ENCODE measurements at regions not wholly inside any gene's neighbourhood (a gene's known extent, or its start where the extent isn't known, plus 50 kb on each side); places are given as distances from the start of the nearest gene placed in this dataset.

DNA sequence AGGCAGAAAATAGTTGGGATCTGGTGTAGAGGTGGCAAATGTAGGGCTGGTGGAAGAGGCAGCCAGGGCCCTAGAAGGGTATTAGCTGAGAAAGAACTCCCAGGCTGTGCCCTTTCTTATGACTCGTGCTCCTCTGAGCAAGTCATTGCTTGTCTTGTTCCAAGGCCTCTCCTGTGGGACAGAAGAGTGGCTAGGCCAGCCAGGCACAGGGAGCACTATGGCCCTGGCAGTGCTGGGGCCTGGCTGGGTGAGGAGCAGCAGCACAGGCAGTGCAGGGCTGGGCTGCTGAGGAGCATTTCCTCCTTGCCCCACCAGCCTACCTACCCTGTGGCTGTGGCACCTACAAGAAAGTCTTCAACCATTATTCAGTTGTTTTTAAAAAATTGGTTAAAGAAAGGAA lies 298.5 kb upstream of the NR3C2 start:
- Mint-ChIP-seq H3K4me3 (no peak overlapping the region), H3K9me3 (peaks cover 4% of the 10 kb centered on the region), H3K36me3 (no peaks in the 10 kb centered on the region), H3K27ac (no peak overlapping the region), H3K27me3 (ENCODE audit: low read depth) (no peaks in the 10 kb centered on the region), H3K4me1 (peaks cover 13% of the 10 kb centered on the region)
- no peak for TF ChIP-seq CTCF (IDR thresholded peaks at IDR 0.05; ENCODE audit: unreplicated experiment)
- no peak for DNase-seq (ENCODE audit: low spot score in 2 of 2, unreplicated experiment in 2 of 2)

GRCh38 chr4:148737061-148737770 lies 295.0 kb upstream of the NR3C2 start:
- no peaks in the 10 kb centered on the region for H3K27me3 Mint-ChIP-seq (ENCODE audit: low read depth)
- H3K27ac Mint-ChIP-seq: no peak overlapping the region
- H3K9me3 Mint-ChIP-seq: no peaks in the 10 kb centered on the region
- no peak for TF ChIP-seq CTCF (IDR thresholded peaks at IDR 0.05; ENCODE audit: unreplicated experiment)
- no peaks in the 10 kb centered on the region for H3K36me3 Mint-ChIP-seq
- no peak overlapping the region for H3K4me3 Mint-ChIP-seq
- H3K4me1 Mint-ChIP-seq: peaks cover 15% of the 10 kb centered on the region
- DNase-seq (ENCODE audit: low spot score in 2 of 2, unreplicated experiment in 2 of 2): no peak

GRCh38 chr4:148735432-148736155 lies 293.4 kb upstream of the NR3C2 start:
- no peaks in the 10 kb centered on the region for H3K9me3 Mint-ChIP-seq
- peaks cover 21% of the 10 kb centered on the region for H3K4me1 Mint-ChIP-seq
- no peak for DNase-seq (ENCODE audit: low spot score in 2 of 2, unreplicated experiment in 2 of 2)
- no peak for TF ChIP-seq CTCF (IDR thresholded peaks at IDR 0.05; ENCODE audit: unreplicated experiment)
- no peak overlapping the region for H3K27ac Mint-ChIP-seq
- no peak overlapping the region for H3K4me3 Mint-ChIP-seq
- no peaks in the 10 kb centered on the region for H3K27me3 Mint-ChIP-seq (ENCODE audit: low read depth)
- no peaks in the 10 kb centered on the region for H3K36me3 Mint-ChIP-seq

DNA sequence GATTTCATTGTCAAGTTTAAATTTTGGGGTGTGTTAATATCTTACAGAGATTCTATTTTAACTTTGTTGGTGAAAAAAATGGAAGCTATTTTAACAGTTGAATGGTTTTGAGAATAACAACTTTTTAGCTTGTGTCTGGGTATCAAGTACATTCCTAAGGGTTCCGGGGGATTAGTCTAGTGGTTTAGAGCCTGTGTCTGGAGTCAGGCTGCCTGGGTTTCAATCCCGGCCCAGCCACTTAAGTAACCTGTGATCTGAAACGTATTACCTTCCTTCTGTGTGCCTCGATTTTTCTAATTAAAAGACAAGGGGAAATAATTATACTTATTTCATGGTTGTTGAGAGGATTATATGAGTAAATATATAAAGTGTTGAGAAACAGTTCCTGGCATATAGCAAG lies 288.6 kb upstream of the NR3C2 start:
- Mint-ChIP-seq H3K4me1 (peaks cover 11% of the 10 kb centered on the region), H3K27ac (no peak overlapping the region), H3K36me3 (no peaks in the 10 kb centered on the region), H3K4me3 (no peak overlapping the region), H3K27me3 (ENCODE audit: low read depth) (no peaks in the 10 kb centered on the region), H3K9me3 (no peaks in the 10 kb centered on the region)
- no peak for DNase-seq (ENCODE audit: low spot score in 2 of 2, unreplicated experiment in 2 of 2)
- TF ChIP-seq CTCF (IDR thresholded peaks at IDR 0.05; ENCODE audit: unreplicated experiment): no peak

DNA sequence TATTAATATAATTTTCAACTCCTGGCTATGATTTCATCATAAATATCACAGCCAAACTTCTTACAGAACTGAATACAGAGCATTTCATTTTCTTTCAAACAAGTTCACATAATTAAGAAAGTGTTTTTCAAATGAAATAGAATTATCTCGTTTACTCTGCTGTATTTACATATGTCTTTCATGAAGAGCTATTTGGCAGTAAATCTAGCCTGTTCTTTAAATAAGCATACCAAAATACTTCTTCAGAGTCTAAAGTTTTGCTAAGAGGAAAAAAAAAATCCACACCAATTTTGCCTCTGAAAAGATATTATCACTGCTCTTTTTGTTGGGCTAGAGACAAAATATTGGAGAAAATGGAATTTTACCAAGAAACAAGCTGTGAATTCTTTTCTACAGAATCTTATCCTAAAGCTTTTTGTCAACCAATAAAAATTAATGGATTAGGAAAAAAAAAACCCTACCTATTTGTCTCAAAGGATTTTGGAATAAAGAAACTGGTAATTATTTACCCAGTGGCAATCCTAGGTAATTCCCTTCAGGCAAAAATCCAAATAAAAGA lies 287.9 kb upstream of the NR3C2 start:
- Mint-ChIP-seq H3K9me3 (no peaks in the 10 kb centered on the region), H3K27ac (no peak overlapping the region), H3K27me3 (ENCODE audit: low read depth) (no peaks in the 10 kb centered on the region), H3K36me3 (no peaks in the 10 kb centered on the region), H3K4me3 (no peak overlapping the region), H3K4me1 (peaks cover 11% of the 10 kb centered on the region)
- TF ChIP-seq CTCF (IDR thresholded peaks at IDR 0.05; ENCODE audit: unreplicated experiment): no peak
- no peak for DNase-seq (ENCODE audit: low spot score in 2 of 2, unreplicated experiment in 2 of 2)

Measured in mesothelial cell of epicardium (in vitro differentiated cells).